ENCODE measurements at regions not wholly inside any gene's neighbourhood (a gene's known extent, or its start where the extent isn't known, plus 50 kb on each side); places are given as distances from the start of the nearest gene placed in this dataset.

- no peak for TF ChIP-seq EZH2 (IDR thresholded peaks at IDR 0.05; ENCODE audit: low read depth, low read length, severe bottlenecking)
- no peak for TF ChIP-seq KDM1A (IDR thresholded peaks at IDR 0.05; ENCODE audit: borderline replicate concordance, low read length)
- no peak for TF ChIP-seq PHF8 (conservative IDR thresholded peaks at IDR 0.05; ENCODE audit: low read depth, low read length)
- no peak for TF ChIP-seq CBX5 (IDR thresholded peaks at IDR 0.05; ENCODE audit: low read depth, low read length)
- TF ChIP-seq HDAC2 (IDR thresholded peaks at IDR 0.05; ENCODE audit: borderline replicate concordance in 1 of 2, low read depth in 2 of 2, low read length in 2 of 2) = no peak
- no peak for TF ChIP-seq CBX8 (IDR thresholded peaks at IDR 0.05; ENCODE audit: borderline replicate concordance, low read depth, low read length)
- no peak for TF ChIP-seq POLR2AphosphoS5 (IDR thresholded peaks at IDR 0.05; ENCODE audit: low read depth, low read length)
- no peak for TF ChIP-seq TEAD4 (IDR thresholded peaks at IDR 0.05; ENCODE audit: low read depth, low read length)
These were observed 108.2 kb upstream of the MYCN start (continued) for GRCh38 chr2:15832030-15832709.
